ENCODE measurements at regions not wholly inside any gene's neighbourhood (a gene's known extent, or its start where the extent isn't known, plus 50 kb on each side); places are given as distances from the start of the nearest gene placed in this dataset.

DNA sequence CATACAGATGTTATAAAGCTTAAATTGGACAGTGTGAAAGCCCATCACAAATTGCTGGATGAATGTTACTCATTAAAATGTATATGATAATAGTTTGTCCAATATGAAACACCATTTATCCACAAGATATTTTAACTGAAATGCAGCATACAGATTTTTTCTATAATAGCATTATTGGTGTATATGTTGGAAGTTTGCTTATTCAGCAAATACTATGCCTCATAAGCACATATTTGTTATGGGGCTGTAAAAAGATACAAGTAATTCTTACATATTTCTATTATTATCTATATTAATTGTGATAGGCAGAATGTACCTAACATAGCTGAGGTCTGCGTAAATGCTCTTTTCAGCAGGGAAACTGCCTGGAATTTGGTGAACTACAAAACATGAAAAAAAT lies 790.5 kb downstream of the DIPK2A start:
- H3K36me3 ChIP-seq, result no peaks in the 10 kb centered on the region
- no peak overlapping the region for H3K4me3 ChIP-seq
- WGBS, 2 donors (ENCODE audit: low coverage in 1 of 2), result 83 to 95% methylated on average over 1 of the region's 1 CpG
- H3K27me3 ChIP-seq, result no peaks in the 10 kb centered on the region
- H3K4me1 ChIP-seq, result no peaks in the 10 kb centered on the region
- no peak for ATAC-seq
- no peaks in the 10 kb centered on the region for H3K9me3 ChIP-seq
- TF ChIP-seq POLR2AphosphoS5 (IDR thresholded peaks at IDR 0.05) (no peak), EP300 (IDR thresholded peaks at IDR 0.05) (no peak), CTCF (IDR thresholded peaks at IDR 0.05) (no peak), POLR2A (IDR thresholded peaks at IDR 0.05) (no peak)
- no peak overlapping the region for H3K27ac ChIP-seq

DNA sequence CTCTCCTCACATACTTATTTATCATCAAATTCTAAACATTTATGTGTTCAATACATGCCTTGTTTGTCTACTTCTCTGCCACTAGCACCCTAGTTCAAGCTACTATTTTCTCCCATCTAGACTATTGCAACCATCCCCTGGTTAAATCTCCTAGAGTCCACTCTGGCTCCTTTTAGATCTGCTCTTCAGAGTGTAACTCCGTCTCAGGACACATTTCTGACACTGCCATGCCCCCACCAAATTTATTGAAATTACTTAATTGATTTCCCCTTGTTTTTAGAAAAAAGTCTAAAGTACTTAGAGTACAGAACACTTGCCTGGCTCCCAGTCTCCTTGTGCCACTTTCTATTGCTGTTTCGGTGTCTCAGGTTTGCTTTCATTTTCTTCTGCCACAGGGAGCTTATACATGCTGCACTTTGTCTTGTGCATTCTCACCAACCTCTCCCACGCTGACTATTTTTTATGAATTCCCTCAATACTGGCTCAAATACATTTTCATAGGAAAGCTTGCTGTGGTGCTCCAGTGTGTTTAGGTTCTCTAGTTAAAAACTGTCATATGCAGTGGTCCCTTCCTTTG lies 792.3 kb downstream of the DIPK2A start:
- no peak overlapping the region for H3K4me3 ChIP-seq
- no peaks in the 10 kb centered on the region for H3K36me3 ChIP-seq
- no peaks in the 10 kb centered on the region for H3K9me3 ChIP-seq
- no peaks in the 10 kb centered on the region for H3K4me1 ChIP-seq
- WGBS, 2 donors (ENCODE audit: low coverage in 1 of 2), result 68 to 100% methylated on average over 1 to 3 of the region's 3 CpGs
- ATAC-seq, result no peak
- no peaks in the 10 kb centered on the region for H3K27me3 ChIP-seq
- no peak for TF ChIP-seq CTCF (IDR thresholded peaks at IDR 0.05)
- no peak for TF ChIP-seq POLR2AphosphoS5 (IDR thresholded peaks at IDR 0.05)
- TF ChIP-seq EP300 (IDR thresholded peaks at IDR 0.05), result no peak
- TF ChIP-seq POLR2A (IDR thresholded peaks at IDR 0.05), result no peak
- H3K27ac ChIP-seq, result no peak overlapping the region

GRCh38 chr3:144770281-144770680 lies 798.7 kb downstream of the DIPK2A start:
- 29 to 60% methylated on average over 1 of the region's 1 CpG for WGBS, 2 donors (ENCODE audit: low coverage in 1 of 2)
- no peak for TF ChIP-seq POLR2A (IDR thresholded peaks at IDR 0.05)
- no peak for TF ChIP-seq EP300 (IDR thresholded peaks at IDR 0.05)
- TF ChIP-seq CTCF (IDR thresholded peaks at IDR 0.05), result no peak
- Histone ChIP-seq H3K27ac (no peak overlapping the region), H3K36me3 (no peaks in the 10 kb centered on the region), H3K4me1 (peaks cover 0 to 5% (median 0%) of the 10 kb centered on the region in 3 donors), H3K9me3 (no peaks in the 10 kb centered on the region), H3K27me3 (no peaks in the 10 kb centered on the region), H3K4me3 (no peak overlapping the region)
- no peak for ATAC-seq

GRCh38 chr3:144770915-144771351 lies 799.3 kb downstream of the DIPK2A start:
- WGBS, 2 donors (ENCODE audit: low coverage in 1 of 2), result 31 to 36% methylated on average over 1 of the region's 1 CpG
- no peak for TF ChIP-seq EP300 (IDR thresholded peaks at IDR 0.05)
- TF ChIP-seq CTCF (IDR thresholded peaks at IDR 0.05), result peak; percentile 20 to 40 (median 29)
- TF ChIP-seq POLR2AphosphoS5 (IDR thresholded peaks at IDR 0.05), result no peak
- TF ChIP-seq POLR2A (IDR thresholded peaks at IDR 0.05), result no peak
- ATAC-seq, result peak; percentile 55
- Histone ChIP-seq H3K27ac (no peak overlapping the region), H3K4me3 (no peak overlapping the region), H3K9me3 (no peaks in the 10 kb centered on the region), H3K4me1 (peaks cover 0 to 5% (median 0%) of the 10 kb centered on the region in 3 donors), H3K36me3 (no peaks in the 10 kb centered on the region), H3K27me3 (no peaks in the 10 kb centered on the region)

DNA sequence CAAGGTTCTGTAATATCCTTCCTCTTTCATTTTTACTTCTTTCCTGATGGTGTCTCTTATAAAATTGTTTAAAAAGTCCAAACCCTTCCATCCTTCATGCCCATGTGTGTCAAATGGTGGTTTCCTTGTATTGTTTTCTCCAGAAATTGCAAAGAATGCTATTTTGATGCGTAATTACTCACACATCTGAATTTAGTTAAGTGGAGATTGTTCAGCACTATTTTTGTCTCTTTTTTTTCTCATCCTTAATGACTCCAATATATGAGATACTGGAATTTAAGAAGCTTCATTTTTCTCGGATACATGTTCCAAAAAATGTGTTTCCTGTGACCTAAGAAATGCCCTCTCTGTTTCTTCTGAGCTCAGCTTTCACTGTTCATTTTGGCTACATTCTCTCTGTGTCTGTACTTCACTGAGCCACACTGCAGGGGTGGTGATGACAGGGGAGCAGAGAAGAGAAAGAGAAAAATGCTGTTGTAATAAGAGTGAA lies 799.8 kb downstream of the DIPK2A start:
- H3K4me1 ChIP-seq, result peaks cover 0 to 5% (median 0%) of the 10 kb centered on the region in 3 donors
- WGBS, 2 donors (ENCODE audit: low coverage in 1 of 2), result 31 to 42% methylated on average over 2 of the region's 2 CpGs
- H3K27me3 ChIP-seq, result no peaks in the 10 kb centered on the region
- no peak for ATAC-seq
- TF ChIP-seq POLR2AphosphoS5 (IDR thresholded peaks at IDR 0.05) (no peak), CTCF (IDR thresholded peaks at IDR 0.05) (no peak), EP300 (IDR thresholded peaks at IDR 0.05) (no peak), POLR2A (IDR thresholded peaks at IDR 0.05) (no peak)
- no peaks in the 10 kb centered on the region for H3K36me3 ChIP-seq
- no peaks in the 10 kb centered on the region for H3K9me3 ChIP-seq
- H3K4me3 ChIP-seq, result no peak overlapping the region
- H3K27ac ChIP-seq, result no peak overlapping the region
